ENCODE measurements at regions not wholly inside any gene's neighbourhood (a gene's known extent, or its start where the extent isn't known, plus 50 kb on each side); places are given as distances from the start of the nearest gene placed in this dataset.

DNA sequence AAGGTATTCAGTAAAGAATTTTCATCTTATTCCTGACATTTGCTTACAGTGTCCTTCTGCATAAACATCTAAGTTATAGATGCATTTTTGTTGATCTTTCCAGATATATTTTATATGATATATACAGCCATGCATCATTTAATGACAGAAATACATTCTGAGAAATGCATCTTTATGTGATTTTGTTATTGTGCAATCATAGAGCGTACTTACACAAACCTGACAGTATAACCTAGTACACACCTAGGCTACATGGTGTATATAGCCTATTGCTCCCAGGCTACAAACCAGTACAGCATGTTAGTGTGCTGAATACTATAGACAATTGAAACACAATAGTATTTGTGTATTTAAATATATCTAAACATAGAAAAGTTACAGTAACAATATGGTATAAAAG lies 642.0 kb downstream of the XPNPEP1 start:
- TF ChIP-seq, protein P1, sequence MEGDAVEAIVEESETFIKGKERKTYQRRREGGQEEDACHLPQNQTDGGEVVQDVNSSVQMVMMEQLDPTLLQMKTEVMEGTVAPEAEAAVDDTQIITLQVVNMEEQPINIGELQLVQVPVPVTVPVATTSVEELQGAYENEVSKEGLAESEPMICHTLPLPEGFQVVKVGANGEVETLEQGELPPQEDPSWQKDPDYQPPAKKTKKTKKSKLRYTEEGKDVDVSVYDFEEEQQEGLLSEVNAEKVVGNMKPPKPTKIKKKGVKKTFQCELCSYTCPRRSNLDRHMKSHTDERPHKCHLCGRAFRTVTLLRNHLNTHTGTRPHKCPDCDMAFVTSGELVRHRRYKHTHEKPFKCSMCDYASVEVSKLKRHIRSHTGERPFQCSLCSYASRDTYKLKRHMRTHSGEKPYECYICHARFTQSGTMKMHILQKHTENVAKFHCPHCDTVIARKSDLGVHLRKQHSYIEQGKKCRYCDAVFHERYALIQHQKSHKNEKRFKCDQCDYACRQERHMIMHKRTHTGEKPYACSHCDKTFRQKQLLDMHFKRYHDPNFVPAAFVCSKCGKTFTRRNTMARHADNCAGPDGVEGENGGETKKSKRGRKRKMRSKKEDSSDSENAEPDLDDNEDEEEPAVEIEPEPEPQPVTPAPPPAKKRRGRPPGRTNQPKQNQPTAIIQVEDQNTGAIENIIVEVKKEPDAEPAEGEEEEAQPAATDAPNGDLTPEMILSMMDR (IDR thresholded peaks at IDR 0.05; ENCODE audit: control extremely low read depth, extremely low read depth, low read depth, missing control alignments) = no peak
- ChIA-PET POLR2A (no interaction called here), CTCF (no interaction called here)

DNA sequence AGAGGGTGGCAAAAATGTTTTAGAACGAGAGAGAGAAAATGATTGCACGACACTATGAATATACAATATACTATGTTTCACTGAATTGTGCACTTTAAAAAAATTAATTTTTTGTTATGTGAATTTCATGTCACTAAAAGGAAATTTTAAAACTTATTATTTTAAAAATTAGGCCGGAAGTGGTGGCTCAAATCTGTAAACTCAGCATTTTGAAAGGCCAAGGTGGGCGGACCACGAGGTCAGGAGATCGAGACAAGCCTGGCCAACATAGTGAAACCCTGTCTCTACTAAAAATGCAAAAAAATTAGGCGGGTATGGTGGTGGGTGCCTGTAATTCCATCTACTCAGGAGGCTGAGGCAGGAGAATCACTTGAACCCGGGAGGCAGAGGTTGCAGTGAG lies 642.5 kb downstream of the XPNPEP1 start:
- TF ChIP-seq, protein P1 (IDR thresholded peaks at IDR 0.05; ENCODE audit: control extremely low read depth, extremely low read depth, low read depth, missing control alignments) = no peak
- no peak for DNase-seq (ENCODE audit: extremely low spot score)
- ChIA-PET CTCF (no interaction called here), POLR2A (no interaction called here)

More for the DNA sequence above, 642.0 kb downstream of the XPNPEP1 start:
- no peak for DNase-seq (ENCODE audit: extremely low spot score)

DNA sequence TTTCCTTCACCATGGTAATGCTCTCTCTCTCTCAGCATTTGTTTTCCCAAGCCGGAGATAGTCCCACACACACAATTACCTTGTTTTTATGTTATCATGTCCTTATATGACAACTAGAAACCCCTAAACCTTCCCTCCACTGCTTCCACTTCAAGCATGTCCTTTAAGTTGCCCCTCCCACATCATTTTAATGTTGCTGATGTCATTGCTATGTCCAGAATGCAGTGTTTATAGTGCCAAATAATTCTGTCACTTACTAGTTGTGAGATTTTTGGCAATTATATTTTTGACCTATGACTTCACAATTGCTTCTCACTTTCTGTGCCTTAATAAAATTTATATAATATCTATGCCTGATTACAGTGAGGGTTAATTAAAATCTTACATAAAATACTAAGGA lies 645.9 kb downstream of the XPNPEP1 start:
- DNase-seq (ENCODE audit: extremely low spot score) = no peak
- CTCF ChIA-PET = no interaction called here
- POLR2A ChIA-PET = no interaction called here
- TF ChIP-seq, protein P1 (IDR thresholded peaks at IDR 0.05; ENCODE audit: control extremely low read depth, extremely low read depth, low read depth, missing control alignments) = no peak

DNA sequence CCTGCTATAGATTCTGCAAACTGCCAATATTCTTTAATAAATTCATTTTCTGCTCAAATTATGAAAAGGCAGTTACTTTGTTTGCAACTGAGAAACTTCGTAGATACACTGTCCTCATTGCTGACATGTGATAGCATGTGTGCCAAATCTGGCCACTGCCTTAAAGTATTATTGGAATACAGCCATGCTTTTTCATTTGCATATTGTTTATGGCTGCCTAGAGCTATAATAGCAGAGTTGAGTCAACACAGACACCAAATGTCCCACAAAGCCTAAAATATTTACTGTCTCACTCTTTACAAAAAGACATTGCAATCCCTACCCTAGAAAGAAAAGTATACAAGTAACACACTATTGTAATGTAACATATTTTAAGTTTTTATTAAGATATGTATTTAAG lies 647.4 kb downstream of the XPNPEP1 start:
- ChIA-PET CTCF (no interaction called here), POLR2A (no interaction called here)
- TF ChIP-seq, protein P1 (IDR thresholded peaks at IDR 0.05; ENCODE audit: control extremely low read depth, extremely low read depth, low read depth, missing control alignments) = no peak
- no peak for DNase-seq (ENCODE audit: extremely low spot score)

DNA sequence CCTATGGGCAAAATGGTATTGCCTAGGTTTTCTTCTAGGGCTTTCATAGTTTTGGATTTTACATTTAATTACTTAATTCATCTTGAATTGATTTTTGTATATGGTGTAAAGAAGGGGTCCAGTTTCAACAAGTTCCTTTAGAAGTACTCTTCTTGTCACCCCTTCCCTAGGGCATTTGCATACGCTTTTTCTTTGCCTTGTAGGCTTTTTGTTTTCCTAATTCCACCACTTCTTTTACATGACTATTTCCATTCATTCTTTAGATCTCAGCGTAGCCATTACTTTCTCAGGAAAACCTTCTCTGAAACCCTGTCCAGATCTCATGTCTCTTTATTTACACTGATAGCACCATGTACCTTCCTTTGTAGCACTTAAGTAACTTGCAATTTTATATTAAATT lies 648.6 kb downstream of the XPNPEP1 start:
- TF ChIP-seq, protein P1 (IDR thresholded peaks at IDR 0.05; ENCODE audit: control extremely low read depth, extremely low read depth, low read depth, missing control alignments) = no peak
- CTCF ChIA-PET = no interaction called here

DNA sequence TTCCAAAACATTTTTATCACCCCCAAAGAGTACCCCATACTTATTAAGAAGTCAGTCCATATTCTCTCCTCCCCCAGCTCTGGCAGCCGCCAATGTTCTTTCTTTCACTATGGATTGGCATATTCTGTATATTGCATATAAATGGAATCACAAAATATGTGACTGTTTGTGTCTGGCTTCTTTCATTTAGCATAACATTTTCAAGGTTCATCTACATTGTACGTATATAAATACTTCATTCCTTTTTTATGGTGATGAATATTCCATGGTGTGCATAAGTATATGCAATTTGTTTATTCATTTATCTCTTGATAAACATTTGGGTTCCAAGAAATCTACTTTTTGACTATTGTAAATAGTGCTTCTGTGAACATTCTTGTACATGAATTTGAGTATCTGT lies 653.1 kb downstream of the XPNPEP1 start:
- ChIA-PET CTCF (no interaction called here), POLR2A (no interaction called here)
- TF ChIP-seq, protein P1 (IDR thresholded peaks at IDR 0.05; ENCODE audit: control extremely low read depth, extremely low read depth, low read depth, missing control alignments) = no peak
- DNase-seq (ENCODE audit: extremely low spot score) = no peak

More for the DNA sequence above, 648.6 kb downstream of the XPNPEP1 start:
- no peak for DNase-seq (ENCODE audit: extremely low spot score)
- POLR2A ChIA-PET = no interaction called here

DNA sequence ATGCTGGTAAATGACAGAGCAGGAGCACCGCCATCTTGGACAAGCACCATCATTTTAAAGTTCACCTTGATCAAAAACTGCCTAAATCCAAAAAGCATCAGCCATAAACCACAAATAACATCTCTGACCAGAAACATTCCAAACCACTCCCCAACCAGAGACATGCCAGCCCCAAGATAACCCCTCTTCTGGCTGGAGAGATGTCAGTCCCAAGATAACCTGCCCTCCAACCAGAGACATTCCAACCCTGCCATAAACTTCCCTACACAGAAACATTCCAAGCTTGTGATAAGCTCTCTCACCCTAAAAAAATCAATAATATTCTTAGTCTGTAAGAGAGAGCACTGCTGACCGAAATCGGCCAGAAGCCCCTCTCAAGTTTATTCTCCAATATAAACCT lies 659.3 kb downstream of the XPNPEP1 start:
- no peak for DNase-seq (ENCODE audit: extremely low spot score)
- TF ChIP-seq, protein P1 (IDR thresholded peaks at IDR 0.05; ENCODE audit: control extremely low read depth, extremely low read depth, low read depth, missing control alignments) = no peak
- ChIA-PET CTCF (no interaction called here), POLR2A (no interaction called here)

Measured in GM10248 (cell line).